22Rv1 (cell line): ENCODE measurements at regions not wholly inside any gene's neighbourhood (a gene's known extent, or its start where the extent isn't known, plus 50 kb on each side); places are given as distances from the start of the nearest gene placed in this dataset.
"Not testable (repeated sequence)": the region's sequence is repeated elsewhere in the genome, so short reads cannot be mapped to it uniquely, and the experiment has no call there.

ENCODE experiments used
- CTCF ChIP-seq: fragments of 450-650 bp; IDR thresholded peaks from 2 replicates; pipeline ENCODE4 v1.5.1; 2017; ENCODE audit warnings: mild to moderate bottlenecking
- ZFX ChIP-seq: fragments of 450-650 bp; IDR thresholded peaks from 2 replicates; pipeline ENCODE4 v1.6.1; 2017; ENCODE audit warnings: antibody characterized with exemption, borderline replicate concordance

GRCh38 chr5:143519215-143519614, 115.7 kb upstream of the NR3C1 start:
- TF ChIP-seq CTCF, ZFX: not testable (repeated sequence)
